Neural progenitor cell (in vitro differentiated cells): ENCODE measurements at regions not wholly inside any gene's neighbourhood (a gene's known extent, or its start where the extent isn't known, plus 50 kb on each side); places are given as distances from the start of the nearest gene placed in this dataset.

Experiments
- CTCF ChIP-seq: fragments of 200-600 bp; sonication (generic); IDR thresholded peaks from 2 replicates; pipeline ENCODE4 v1.5.1; 2017; ENCODE audit warnings: antibody characterized with exemption, mild to moderate bottlenecking
- EZH2 ChIP-seq: fragments of 200-600 bp; sonication (generic); IDR thresholded peaks from 2 replicates; pipeline ENCODE4 v1.6.1; 2017; ENCODE audit warnings: antibody characterized with exemption, mild to moderate bottlenecking, moderate library complexity

GRCh38 chr7:50837965-50838364 lies 55.3 kb upstream of the GRB10 start:
- TF ChIP-seq CTCF (no peak), EZH2 (no peak)
